AG10803 (cell line): ENCODE measurements at regions not wholly inside any gene's neighbourhood (a gene's known extent, or its start where the extent isn't known, plus 50 kb on each side); places are given as distances from the start of the nearest gene placed in this dataset.

Experiments used
- DNase-seq: peaks from one replicate; pipeline ENCODE4 v3.0.0; 2010; ENCODE audit warnings: low read depth
- H3K4me3 ChIP-seq: 2 replicates; pipeline ENCODE4 v1.5.1; 2011; ENCODE audit warnings: mild to moderate bottlenecking, low read length, control low read depth
- CTCF ChIP-seq: conservative IDR thresholded peaks from 2 replicates; pipeline ENCODE4 v1.5.1; 2011; ENCODE audit warnings: mild to moderate bottlenecking, low read length, control low read depth, inconsistent platforms

GRCh38 chr21:26669215-26669764 is 96.2 kb upstream of the CYYR1 start:
- no peak for DNase-seq
- TF ChIP-seq CTCF = no peak
- H3K4me3 ChIP-seq = no peak overlapping the region

GRCh38 chr21:26659757-26660156 is 86.7 kb upstream of the CYYR1 start:
- DNase-seq = no peak
- no peak overlapping the region for H3K4me3 ChIP-seq
- TF ChIP-seq CTCF = no peak

- DNase-seq = no peak
- H3K4me3 ChIP-seq = no peak overlapping the region
- no peak for TF ChIP-seq CTCF
Observed at GRCh38 chr21:26659182-26659581, 86.1 kb upstream of the CYYR1 start.

- no peak overlapping the region for H3K4me3 ChIP-seq
- no peak for DNase-seq
- TF ChIP-seq CTCF = no peak
Observed at GRCh38 chr21:26655460-26655859, 82.4 kb upstream of the CYYR1 start.

- DNase-seq = no peak
- no peak overlapping the region for H3K4me3 ChIP-seq
- TF ChIP-seq CTCF = no peak
Observed at GRCh38 chr21:26653430-26653829, 80.3 kb upstream of the CYYR1 start.

GRCh38 chr21:26652854-26653253 is 79.8 kb upstream of the CYYR1 start:
- DNase-seq = no peak
- no peak for TF ChIP-seq CTCF
- no peak overlapping the region for H3K4me3 ChIP-seq

- no peak overlapping the region for H3K4me3 ChIP-seq
- no peak for DNase-seq
- TF ChIP-seq CTCF = no peak
Observed at GRCh38 chr21:26641062-26641461, 68.0 kb upstream of the CYYR1 start.
